Fibroblast of the aortic adventitia (primary cell): ENCODE measurements at regions not wholly inside any gene's neighbourhood (a gene's known extent, or its start where the extent isn't known, plus 50 kb on each side); places are given as distances from the start of the nearest gene placed in this dataset.

ENCODE experiments used
- DNase-seq: peaks from one replicate; pipeline ENCODE4 v3.0.0-alpha.2; 2010; ENCODE audit warnings: low read depth
- H3K4me3 ChIP-seq: 2 replicates; pipeline ENCODE4 v1.5.1; 2011; ENCODE audit warnings: low read depth, mild to moderate bottlenecking, control low read depth, low read length, moderate library complexity
- CTCF ChIP-seq: IDR thresholded peaks from 2 replicates; pipeline ENCODE4 v1.5.1; 2011; ENCODE audit warnings: mild to moderate bottlenecking, low read length, control low read depth, inconsistent platforms; ENCODE audit not compliant: insufficient read depth

GRCh38 chr10:25683344-25683743 lies 250.7 kb upstream of the MYO3A start:
- no peak for DNase-seq
- TF ChIP-seq CTCF = no peak
- no peak overlapping the region for H3K4me3 ChIP-seq

GRCh38 chr10:25687521-25687920 lies 246.5 kb upstream of the MYO3A start:
- TF ChIP-seq CTCF = no peak
- DNase-seq = no peak

GRCh38 chr10:25689346-25690100 lies 244.5 kb upstream of the MYO3A start:
- TF ChIP-seq CTCF = no peak
- no peak overlapping the region for H3K4me3 ChIP-seq
- no peak for DNase-seq

More at GRCh38 chr10:25687521-25687920, 246.5 kb upstream of the MYO3A start:
- H3K4me3 ChIP-seq = no peak overlapping the region

GRCh38 chr10:25692761-25693160 lies 241.3 kb upstream of the MYO3A start:
- DNase-seq = no peak
- no peak overlapping the region for H3K4me3 ChIP-seq
- TF ChIP-seq CTCF = no peak

- H3K4me3 ChIP-seq = no peak overlapping the region
- TF ChIP-seq CTCF = no peak
- no peak for DNase-seq
Measured at GRCh38 chr10:25694206-25694933, 239.7 kb upstream of the MYO3A start.

GRCh38 chr10:25694971-25695370 lies 239.1 kb upstream of the MYO3A start:
- TF ChIP-seq CTCF = no peak
- H3K4me3 ChIP-seq = no peak overlapping the region

GRCh38 chr10:25695586-25695985 lies 238.4 kb upstream of the MYO3A start:
- no peak overlapping the region for H3K4me3 ChIP-seq
- no peak for TF ChIP-seq CTCF
- no peak for DNase-seq

More at GRCh38 chr10:25694971-25695370, 239.1 kb upstream of the MYO3A start:
- DNase-seq = no peak
